ENCODE measurements at regions not wholly inside any gene's neighbourhood (a gene's known extent, or its start where the extent isn't known, plus 50 kb on each side); places are given as distances from the start of the nearest gene placed in this dataset.

DNA sequence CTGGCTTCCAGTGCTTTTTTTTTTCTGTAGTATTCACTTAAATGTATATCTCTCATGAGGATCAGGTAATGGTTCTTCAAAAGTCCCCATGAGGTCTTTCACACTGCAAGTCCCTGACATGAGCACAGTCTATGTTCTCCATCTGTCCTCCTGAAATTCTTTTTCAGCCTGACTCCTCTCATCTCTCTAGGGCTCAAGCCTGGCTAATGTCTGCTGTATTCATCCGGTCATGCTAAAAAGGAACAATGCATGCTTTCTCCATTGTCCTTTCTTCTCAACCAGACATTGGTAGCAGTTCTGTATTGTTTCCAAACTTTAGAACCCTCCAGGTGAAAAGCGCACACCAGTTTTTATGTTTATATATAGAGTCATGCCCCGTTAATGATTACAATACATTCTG lies 368.3 kb upstream of the OLFM3 start:
- H3K4me3 ChIP-seq (ENCODE audit: low read depth, low read length) = no peak overlapping the region
- no peak for TF ChIP-seq CTCF (IDR thresholded peaks at IDR 0.05; ENCODE audit: borderline replicate concordance, insufficient read depth, low read depth, low read length)

- no peak for TF ChIP-seq CTCF (IDR thresholded peaks at IDR 0.05; ENCODE audit: borderline replicate concordance, insufficient read depth, low read depth, low read length)
- H3K4me3 ChIP-seq (ENCODE audit: low read depth, low read length) = no peak overlapping the region
Observed at GRCh38 chr1:102336602-102337001, 339.9 kb upstream of the OLFM3 start.

DNA sequence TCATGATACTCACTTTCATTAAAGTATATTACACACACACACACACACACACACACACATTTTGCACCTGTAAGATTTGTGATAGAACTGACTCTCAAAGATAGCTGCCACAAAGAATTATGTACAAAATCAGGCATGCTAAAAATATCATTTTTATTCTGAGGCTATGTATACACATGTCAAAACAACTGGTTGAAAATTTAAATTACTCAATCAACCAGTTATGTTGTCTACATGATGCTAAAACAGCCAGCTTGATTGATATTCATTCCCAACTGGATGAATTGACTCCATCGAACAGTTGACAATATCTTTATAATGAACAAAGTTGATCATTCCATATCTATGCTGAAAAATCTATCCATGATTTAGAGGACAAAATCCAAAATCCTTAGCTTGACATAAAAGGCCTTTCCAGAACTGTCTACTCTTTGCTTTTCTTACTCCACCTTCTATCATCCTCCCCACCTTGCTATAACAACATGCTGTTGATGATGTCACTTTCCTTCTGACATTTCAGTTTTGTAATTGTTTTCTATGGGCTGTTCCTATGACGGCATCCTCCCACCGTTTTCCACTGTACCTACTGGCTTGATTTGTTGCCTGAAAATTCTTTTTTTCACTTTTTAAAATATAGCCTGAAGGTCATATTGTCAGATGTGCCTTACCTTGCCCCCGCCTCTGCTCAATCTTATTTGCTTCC lies 321.5 kb upstream of the OLFM3 start:
- no peak for TF ChIP-seq CTCF (IDR thresholded peaks at IDR 0.05; ENCODE audit: borderline replicate concordance, insufficient read depth, low read depth, low read length)
- H3K4me3 ChIP-seq (ENCODE audit: low read depth, low read length) = no peak overlapping the region

DNA sequence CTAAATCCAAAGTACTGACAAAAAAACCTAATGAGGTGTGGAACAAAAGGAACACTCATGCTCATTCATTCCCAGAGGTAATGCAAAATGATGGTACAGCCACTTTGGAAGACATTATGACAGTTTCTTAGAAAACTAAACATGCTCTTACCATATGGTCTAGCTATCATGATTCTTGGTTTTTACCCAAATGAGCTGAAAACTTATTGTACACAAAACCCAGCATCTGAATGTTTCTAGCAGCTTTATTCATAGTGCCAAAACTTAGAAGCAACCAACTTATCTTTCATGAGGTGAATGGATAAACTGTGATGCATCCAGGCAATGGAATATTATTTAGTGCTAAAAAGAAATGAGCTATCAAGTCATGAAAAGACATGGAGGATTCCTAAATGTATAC lies 318.4 kb upstream of the OLFM3 start:
- TF ChIP-seq CTCF (IDR thresholded peaks at IDR 0.05; ENCODE audit: borderline replicate concordance, insufficient read depth, low read depth, low read length) = no peak
- no peak overlapping the region for H3K4me3 ChIP-seq (ENCODE audit: low read depth, low read length)

GRCh38 chr1:102296116-102296515 lies 299.4 kb upstream of the OLFM3 start:
- no peak overlapping the region for H3K4me3 ChIP-seq (ENCODE audit: low read depth, low read length)
- no peak for TF ChIP-seq CTCF (IDR thresholded peaks at IDR 0.05; ENCODE audit: borderline replicate concordance, insufficient read depth, low read depth, low read length)

GRCh38 chr1:102282955-102283354 lies 286.2 kb upstream of the OLFM3 start:
- TF ChIP-seq CTCF (IDR thresholded peaks at IDR 0.05; ENCODE audit: borderline replicate concordance, insufficient read depth, low read depth, low read length) = no peak
- H3K4me3 ChIP-seq (ENCODE audit: low read depth, low read length) = no peak overlapping the region

DNA sequence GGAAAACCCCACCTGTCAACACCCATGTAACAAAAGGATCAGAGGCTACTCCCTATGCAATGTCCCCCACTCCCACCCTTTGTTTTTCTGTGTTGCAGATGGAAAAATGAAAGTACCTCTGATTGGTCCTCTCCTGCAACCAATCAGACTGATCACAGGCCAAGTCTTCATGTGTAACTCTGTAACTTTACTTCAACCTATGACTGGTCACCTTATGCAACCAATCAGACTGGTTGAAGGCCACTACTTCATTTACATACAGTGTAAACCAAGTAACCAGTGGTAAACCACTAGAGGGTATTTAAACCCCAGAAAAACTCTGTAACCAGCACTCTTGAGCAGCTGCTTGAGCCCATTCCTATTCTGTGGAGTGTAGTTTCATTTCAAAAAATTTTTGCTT lies 266.3 kb upstream of the OLFM3 start:
- no peak for TF ChIP-seq CTCF (IDR thresholded peaks at IDR 0.05; ENCODE audit: borderline replicate concordance, insufficient read depth, low read depth, low read length)

More for the DNA sequence above, 266.3 kb upstream of the OLFM3 start:
- H3K4me3 ChIP-seq (ENCODE audit: low read depth, low read length) = no peak overlapping the region
